ENCODE measurements at regions not wholly inside any gene's neighbourhood (a gene's known extent, or its start where the extent isn't known, plus 50 kb on each side); places are given as distances from the start of the nearest gene placed in this dataset.

DNA sequence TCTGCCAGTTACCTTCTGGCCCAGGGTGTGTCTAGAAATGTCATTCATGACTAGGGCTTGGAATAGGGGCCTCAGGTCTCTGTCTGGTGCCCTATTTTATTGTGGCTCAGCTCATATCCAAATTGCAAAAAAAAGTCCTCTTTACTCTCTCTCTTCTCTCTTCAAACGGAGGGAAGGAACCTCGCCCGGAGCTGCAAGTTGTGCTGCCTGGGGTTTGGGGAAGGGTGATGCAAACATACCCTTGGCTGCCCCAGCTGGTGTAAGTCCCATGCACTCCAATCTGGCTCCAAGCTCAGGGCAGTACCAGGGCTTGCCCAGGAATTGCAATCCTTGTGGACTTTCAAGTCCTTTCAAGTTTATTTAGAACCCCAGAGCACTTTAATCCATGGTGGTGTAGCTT lies 549.6 kb downstream of the PCDH17 start:
- no peak overlapping the region for H3K4me3 ChIP-seq (ENCODE audit: control insufficient read depth in 1 of 2, extremely low read depth in 1 of 2, low read length in 1 of 2)
- no peak overlapping the region for H3K27ac ChIP-seq (ENCODE audit: low read length)
- no peak overlapping the region for H3K4me3 Mint-ChIP-seq
- ATAC-seq (replicated peaks in 1 of 4): no peak
- ChIA-PET CTCF (no interaction called here), POLR2A (no interaction called here)
- H3K9me3 Mint-ChIP-seq: peaks cover 16 to 37% (median 31%) of the 10 kb centered on the region in 3 donors
- no peaks in the 10 kb centered on the region for H3K36me3 ChIP-seq (ENCODE audit: control insufficient read depth in 2 of 2, extremely low read depth in 1 of 2, insufficient read depth in 1 of 2, low read length in 1 of 2)
- H3K27me3 Mint-ChIP-seq: no peaks in the 10 kb centered on the region
- H3K27me3 ChIP-seq (replicated peaks in 1 of 2; ENCODE audit: control insufficient read depth in 2 of 2, extremely low read depth in 1 of 2, insufficient read depth in 2 of 2, low read length in 1 of 2): no peaks in the 10 kb centered on the region
- no peaks in the 10 kb centered on the region for H3K4me1 Mint-ChIP-seq
- H3K9me3 ChIP-seq: no peaks in the 10 kb centered on the region
- no peak for DNase-seq
- no peak overlapping the region for H3K27ac Mint-ChIP-seq
- no CpG with 5 or more reads among the region's 3 CpGs for WGBS (ENCODE audit: insufficient coverage)
- H3K4me1 ChIP-seq (ENCODE audit: control insufficient read depth in 1 of 2, extremely low read depth in 1 of 2, insufficient read depth in 2 of 2, low read length in 2 of 2): no peaks in the 10 kb centered on the region
- no peaks in the 10 kb centered on the region for H3K36me3 Mint-ChIP-seq

GRCh38 chr13:58187881-58188280 lies 556.3 kb downstream of the PCDH17 start:
- POLR2A ChIA-PET: no interaction called here
- ATAC-seq (replicated peaks in 1 of 4) (no peak), DNase-seq (no peak)
- H3K36me3 ChIP-seq (ENCODE audit: control insufficient read depth in 2 of 2, extremely low read depth in 1 of 2, insufficient read depth in 1 of 2, low read length in 1 of 2): no peaks in the 10 kb centered on the region
- H3K36me3 Mint-ChIP-seq: no peaks in the 10 kb centered on the region
- no peak overlapping the region for H3K4me3 Mint-ChIP-seq
- no peaks in the 10 kb centered on the region for H3K9me3 ChIP-seq
- no peaks in the 10 kb centered on the region for H3K4me1 Mint-ChIP-seq
- no peak overlapping the region for H3K27ac Mint-ChIP-seq
- H3K27me3 ChIP-seq (replicated peaks in 1 of 2; ENCODE audit: control insufficient read depth in 2 of 2, extremely low read depth in 1 of 2, insufficient read depth in 2 of 2, low read length in 1 of 2): no peaks in the 10 kb centered on the region
- H3K4me3 ChIP-seq (ENCODE audit: control insufficient read depth in 1 of 2, extremely low read depth in 1 of 2, low read length in 1 of 2): no peak overlapping the region
- CTCF ChIA-PET: no interaction called here
- peaks cover 12 to 22% (median 19%) of the 10 kb centered on the region in 3 donors for H3K9me3 Mint-ChIP-seq
- no peak overlapping the region for H3K27ac ChIP-seq (ENCODE audit: low read length)
- no peaks in the 10 kb centered on the region for H3K27me3 Mint-ChIP-seq
- WGBS (ENCODE audit: insufficient coverage): no CpG with 5 or more reads among the region's 4 CpGs
- H3K4me1 ChIP-seq (ENCODE audit: control insufficient read depth in 1 of 2, extremely low read depth in 1 of 2, insufficient read depth in 2 of 2, low read length in 2 of 2): no peaks in the 10 kb centered on the region

DNA sequence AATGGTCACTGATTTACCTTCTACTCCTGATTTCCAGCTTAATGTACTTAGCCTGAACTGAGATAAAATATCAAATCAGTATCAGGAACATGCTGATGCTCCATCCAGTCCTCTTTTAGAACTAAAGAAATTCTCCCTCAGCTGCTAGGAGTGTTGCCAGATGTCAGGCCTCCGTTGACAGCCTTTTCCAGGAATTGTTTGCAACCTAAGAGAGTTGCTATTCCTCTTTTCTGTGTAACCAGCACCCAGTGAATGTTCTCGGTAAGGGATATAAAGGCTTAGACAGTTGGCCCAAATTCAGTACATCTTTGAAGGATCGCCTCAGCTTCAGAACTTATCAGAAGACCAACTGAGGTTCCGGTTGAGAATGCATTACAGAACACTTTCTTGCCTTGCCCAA lies 559.0 kb downstream of the PCDH17 start:
- Mint-ChIP-seq H3K27me3 (no peaks in the 10 kb centered on the region), H3K27ac (no peak overlapping the region), H3K36me3 (no peaks in the 10 kb centered on the region), H3K4me1 (no peaks in the 10 kb centered on the region), H3K4me3 (no peak overlapping the region), H3K9me3 (peaks cover 12 to 14% (median 13%) of the 10 kb centered on the region in 3 donors)
- CTCF ChIA-PET: no interaction called here
- no peak overlapping the region for H3K4me3 ChIP-seq (ENCODE audit: control insufficient read depth in 1 of 2, extremely low read depth in 1 of 2, low read length in 1 of 2)
- H3K36me3 ChIP-seq (ENCODE audit: control insufficient read depth in 2 of 2, extremely low read depth in 1 of 2, insufficient read depth in 1 of 2, low read length in 1 of 2): no peaks in the 10 kb centered on the region
- no peaks in the 10 kb centered on the region for H3K9me3 ChIP-seq
- H3K4me1 ChIP-seq (ENCODE audit: control insufficient read depth in 1 of 2, extremely low read depth in 1 of 2, insufficient read depth in 2 of 2, low read length in 2 of 2): no peaks in the 10 kb centered on the region
- POLR2A ChIA-PET: no interaction called here
- no peak for DNase-seq
- H3K27me3 ChIP-seq (replicated peaks in 1 of 2; ENCODE audit: control insufficient read depth in 2 of 2, extremely low read depth in 1 of 2, insufficient read depth in 2 of 2, low read length in 1 of 2): no peaks in the 10 kb centered on the region
- H3K27ac ChIP-seq (ENCODE audit: low read length): no peak overlapping the region
- no peak for ATAC-seq (replicated peaks in 1 of 4)
- 17% methylated on average over 2 of the region's 4 CpGs for WGBS (ENCODE audit: insufficient coverage)

DNA sequence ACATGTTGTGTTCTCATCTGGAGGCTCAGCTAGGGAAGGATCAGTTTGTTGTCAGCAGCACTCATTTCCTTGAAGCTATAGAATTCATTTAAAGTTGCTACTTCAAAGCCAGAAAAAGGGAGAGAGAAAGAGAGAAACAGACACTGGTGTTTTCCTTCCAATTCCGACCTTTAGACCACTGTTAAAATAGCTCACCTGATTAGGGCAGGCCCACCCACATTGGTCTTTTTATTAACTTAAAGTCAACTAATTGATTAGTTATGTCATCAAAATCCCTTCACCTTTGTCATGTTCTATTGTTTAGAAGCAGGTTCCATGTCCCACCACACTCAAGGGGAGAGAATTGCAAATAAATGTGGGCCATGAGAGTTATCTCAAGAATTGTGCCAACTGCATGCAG lies 560.2 kb downstream of the PCDH17 start:
- CTCF ChIA-PET: no interaction called here
- Histone ChIP-seq H3K27ac (ENCODE audit: low read length) (no peak overlapping the region), H3K4me3 (ENCODE audit: control insufficient read depth in 1 of 2, extremely low read depth in 1 of 2, low read length in 1 of 2) (no peak overlapping the region), H3K4me1 (ENCODE audit: control insufficient read depth in 1 of 2, extremely low read depth in 1 of 2, insufficient read depth in 2 of 2, low read length in 2 of 2) (no peaks in the 10 kb centered on the region), H3K36me3 (ENCODE audit: control insufficient read depth in 2 of 2, extremely low read depth in 1 of 2, insufficient read depth in 1 of 2, low read length in 1 of 2) (no peaks in the 10 kb centered on the region), H3K27me3 (replicated peaks in 1 of 2; ENCODE audit: control insufficient read depth in 2 of 2, extremely low read depth in 1 of 2, insufficient read depth in 2 of 2, low read length in 1 of 2) (no peaks in the 10 kb centered on the region), H3K9me3 (no peaks in the 10 kb centered on the region)
- Mint-ChIP-seq H3K27ac (no peak overlapping the region), H3K27me3 (no peaks in the 10 kb centered on the region), H3K9me3 (peaks cover 5 to 9% (median 6%) of the 10 kb centered on the region in 3 donors), H3K4me1 (no peaks in the 10 kb centered on the region), H3K4me3 (no peak overlapping the region), H3K36me3 (no peaks in the 10 kb centered on the region)
- POLR2A ChIA-PET: no interaction called here
- WGBS (ENCODE audit: insufficient coverage): no CpG with 5 or more reads among the region's 1 CpG
- DNase-seq (no peak), ATAC-seq (replicated peaks in 1 of 4) (no peak)

DNA sequence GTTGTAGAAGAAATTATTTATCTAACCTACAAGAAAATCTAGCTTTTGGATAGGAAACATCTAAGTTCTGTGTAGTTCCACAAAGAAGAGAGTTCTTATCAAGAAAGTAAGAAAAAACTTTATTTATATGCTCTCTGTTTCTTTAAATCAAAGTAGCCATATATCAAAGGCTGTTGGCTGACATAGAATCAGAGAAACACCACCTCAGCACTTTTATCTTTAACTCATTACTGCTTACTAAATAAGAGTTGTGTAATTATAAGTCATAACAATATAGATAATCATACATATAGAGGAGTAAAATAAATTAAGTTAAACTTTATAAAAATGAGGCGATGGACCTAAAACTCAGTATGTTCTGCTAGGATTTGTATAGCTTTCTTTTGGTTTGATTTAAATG lies 570.6 kb downstream of the PCDH17 start:
- Histone ChIP-seq H3K4me1 (ENCODE audit: control insufficient read depth in 1 of 2, extremely low read depth in 1 of 2, insufficient read depth in 2 of 2, low read length in 2 of 2) (no peaks in the 10 kb centered on the region), H3K4me3 (ENCODE audit: control insufficient read depth in 1 of 2, extremely low read depth in 1 of 2, low read length in 1 of 2) (no peak overlapping the region), H3K36me3 (ENCODE audit: control insufficient read depth in 2 of 2, extremely low read depth in 1 of 2, insufficient read depth in 1 of 2, low read length in 1 of 2) (no peaks in the 10 kb centered on the region), H3K27ac (ENCODE audit: low read length) (no peak overlapping the region), H3K27me3 (replicated peaks in 1 of 2; ENCODE audit: control insufficient read depth in 2 of 2, extremely low read depth in 1 of 2, insufficient read depth in 2 of 2, low read length in 1 of 2) (no peaks in the 10 kb centered on the region), H3K9me3 (no peaks in the 10 kb centered on the region)
- WGBS (ENCODE audit: insufficient coverage): no CpG with 5 or more reads among the region's 1 CpG
- Mint-ChIP-seq H3K4me3 (no peak overlapping the region), H3K36me3 (no peaks in the 10 kb centered on the region), H3K9me3 (peaks cover 10 to 21% (median 20%) of the 10 kb centered on the region in 3 donors), H3K27me3 (no peaks in the 10 kb centered on the region), H3K4me1 (no peaks in the 10 kb centered on the region), H3K27ac (no peak overlapping the region)
- DNase-seq: no peak
- no peak for ATAC-seq (replicated peaks in 1 of 4)
- CTCF ChIA-PET: no interaction called here
- POLR2A ChIA-PET: no interaction called here

GRCh38 chr13:58207501-58207900 lies 576.0 kb downstream of the PCDH17 start:
- no peaks in the 10 kb centered on the region for H3K36me3 Mint-ChIP-seq
- no peak for ATAC-seq (replicated peaks in 1 of 4)
- no peaks in the 10 kb centered on the region for H3K36me3 ChIP-seq (ENCODE audit: control insufficient read depth in 2 of 2, extremely low read depth in 1 of 2, insufficient read depth in 1 of 2, low read length in 1 of 2)
- no peak overlapping the region for H3K4me3 Mint-ChIP-seq
- H3K9me3 ChIP-seq: no peaks in the 10 kb centered on the region
- H3K4me1 ChIP-seq (ENCODE audit: control insufficient read depth in 1 of 2, extremely low read depth in 1 of 2, insufficient read depth in 2 of 2, low read length in 2 of 2): no peaks in the 10 kb centered on the region
- 62% methylated on average over 4 of the region's 4 CpGs for WGBS (ENCODE audit: insufficient coverage)
- DNase-seq: no peak
- ChIA-PET POLR2A (no interaction called here), CTCF (no interaction called here)
- H3K4me3 ChIP-seq (ENCODE audit: control insufficient read depth in 1 of 2, extremely low read depth in 1 of 2, low read length in 1 of 2): no peak overlapping the region
- no peak overlapping the region for H3K27ac ChIP-seq (ENCODE audit: low read length)
- H3K27me3 ChIP-seq (replicated peaks in 1 of 2; ENCODE audit: control insufficient read depth in 2 of 2, extremely low read depth in 1 of 2, insufficient read depth in 2 of 2, low read length in 1 of 2): no peaks in the 10 kb centered on the region
- no peaks in the 10 kb centered on the region for H3K4me1 Mint-ChIP-seq
- no peaks in the 10 kb centered on the region for H3K27me3 Mint-ChIP-seq
- H3K9me3 Mint-ChIP-seq: peaks cover 9 to 13% (median 11%) of the 10 kb centered on the region in 3 donors
- no peak overlapping the region for H3K27ac Mint-ChIP-seq

DNA sequence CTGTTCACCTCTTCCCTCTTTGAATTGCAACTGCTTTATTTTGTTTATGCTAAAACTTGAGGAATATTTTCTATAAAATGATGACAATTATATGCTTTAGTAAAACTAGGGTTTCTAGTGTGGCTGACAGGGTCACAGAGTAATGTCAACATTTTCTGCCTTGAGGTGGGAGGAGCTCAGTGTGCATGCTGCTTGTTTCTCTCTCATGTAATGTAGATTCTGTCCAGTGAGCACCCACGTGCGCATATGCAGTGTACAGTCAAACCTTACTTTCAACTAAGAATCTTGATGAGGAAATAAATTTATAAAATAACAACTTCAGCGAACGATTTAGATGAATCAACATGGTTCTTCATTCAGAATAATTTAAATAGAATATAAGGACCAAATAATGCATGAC lies 603.9 kb downstream of the PCDH17 start:
- H3K36me3 Mint-ChIP-seq: no peaks in the 10 kb centered on the region
- ATAC-seq (replicated peaks in 1 of 4): no peak
- H3K4me1 ChIP-seq (ENCODE audit: control insufficient read depth in 1 of 2, extremely low read depth in 1 of 2, insufficient read depth in 2 of 2, low read length in 2 of 2): no peaks in the 10 kb centered on the region
- no peaks in the 10 kb centered on the region for H3K27me3 ChIP-seq (replicated peaks in 1 of 2; ENCODE audit: control insufficient read depth in 2 of 2, extremely low read depth in 1 of 2, insufficient read depth in 2 of 2, low read length in 1 of 2)
- H3K9me3 ChIP-seq: no peaks in the 10 kb centered on the region
- no peak overlapping the region for H3K27ac Mint-ChIP-seq
- ChIA-PET POLR2A (no interaction called here), CTCF (no interaction called here)
- no peaks in the 10 kb centered on the region for H3K4me1 Mint-ChIP-seq
- peaks cover 5 to 23% (median 13%) of the 10 kb centered on the region in 3 donors for H3K9me3 Mint-ChIP-seq
- H3K4me3 ChIP-seq (ENCODE audit: control insufficient read depth in 1 of 2, extremely low read depth in 1 of 2, low read length in 1 of 2): no peak overlapping the region
- WGBS (ENCODE audit: insufficient coverage): no CpG with 5 or more reads among the region's 4 CpGs
- H3K36me3 ChIP-seq (ENCODE audit: control insufficient read depth in 2 of 2, extremely low read depth in 1 of 2, insufficient read depth in 1 of 2, low read length in 1 of 2): no peaks in the 10 kb centered on the region
- no peak for DNase-seq
- no peak overlapping the region for H3K27ac ChIP-seq (ENCODE audit: low read length)
- H3K27me3 Mint-ChIP-seq: no peaks in the 10 kb centered on the region
- H3K4me3 Mint-ChIP-seq: no peak overlapping the region

Data from T-cell (primary cell).